H1 (cell line): ENCODE measurements at regions not wholly inside any gene's neighbourhood (a gene's known extent, or its start where the extent isn't known, plus 50 kb on each side); places are given as distances from the start of the nearest gene placed in this dataset.

Experiments
- CTCF ChIA-PET: fragments of 300-600 bp; sonication (Branson Sonifier 250); formaldehyde crosslinking; loops from one replicate; lab custom pipeline; 2021; ENCODE audit not compliant: partially characterized antibody; lab: Charles Lee
- POLR2A ChIA-PET: fragments of 300-600 bp; sonication (Branson Sonifier 250); formaldehyde crosslinking; loops from one replicate; lab custom pipeline; 2021; ENCODE audit warnings: inconsistent platforms; ENCODE audit not compliant: partially characterized antibody; lab: Charles Lee
- DNase-seq, 2 experiments: peaks; one replicate each; pipeline versions ENCODE4 v3.0.0 to v3.0.0-alpha.2; 2010 to 2022; ENCODE audit warnings: low spot score in 2 of 2, low read depth in 1 of 2, mixed read lengths in 1 of 2
- FAIRE-seq: peaks from 2 replicates; lab custom pipeline; 2011; peaks lifted over from hg19 to GRCh38; lab: Jason Lieb, UNC
- H2AFZ ChIP-seq: 2 replicates; pipeline ENCODE4 v1.8.1; 2012; ENCODE audit warnings: low read length, inconsistent platforms
- H2AK5ac ChIP-seq: 2 replicates; pipeline ENCODE4 v1.6.1; 2013; ENCODE audit warnings: low read depth, low read length
- H2BK120ac ChIP-seq: replicated peaks from 2 replicates; pipeline ENCODE3; 2013; ENCODE audit warnings: low read depth, low read length, inconsistent platforms
- H2BK12ac ChIP-seq: 2 replicates; pipeline ENCODE4 v1.6.1; 2013; ENCODE audit warnings: low read depth, low read length
- H2BK15ac ChIP-seq: 2 replicates; pipeline ENCODE4 v1.6.1; 2013; ENCODE audit warnings: low read length
- H2BK20ac ChIP-seq: 2 replicates; pipeline ENCODE4 v1.6.1; 2013; ENCODE audit warnings: low read length
- H2BK5ac ChIP-seq: 2 replicates; pipeline ENCODE4 v1.6.1; 2013; ENCODE audit warnings: low read depth, low read length
- H3K14ac ChIP-seq: 2 replicates; pipeline ENCODE4 v1.6.1; 2013; ENCODE audit warnings: inconsistent platforms; ENCODE audit not compliant: insufficient read length
- H3K18ac ChIP-seq: 2 replicates; pipeline ENCODE4 v1.6.1; 2013; ENCODE audit warnings: low read length; ENCODE audit errors: extremely low read depth
- H3K23ac ChIP-seq: 2 replicates; pipeline ENCODE4 v1.6.1; 2013; ENCODE audit warnings: inconsistent platforms; ENCODE audit not compliant: insufficient read length
- H3K23me2 ChIP-seq: 2 replicates; pipeline ENCODE4 v1.6.1; 2013; ENCODE audit warnings: low read depth, low read length
- H3K27ac ChIP-seq: 2 replicates; pipeline ENCODE4 v1.6.1; 2011; ENCODE audit warnings: low read depth, low read length, inconsistent platforms
- H3K27me3 ChIP-seq, 4 experiments: replicated peaks in 1 of 4; 1 replicate in 1 of 4; 2 replicates in 3 of 4; pipeline versions ENCODE4 v1.6.1 to v1.8.1; 2011 to 2013; ENCODE audit warnings: low read length in 3 of 4, mild to moderate bottlenecking in 3 of 4, inconsistent platforms in 2 of 4, mixed read lengths in 2 of 4, moderate library complexity in 1 of 4; ENCODE audit not compliant: control insufficient read depth in 3 of 4, insufficient read depth in 3 of 4; ENCODE audit errors: extremely low read depth in 1 of 4
- H3K36me3 ChIP-seq, 4 experiments: 2 replicates each; pipeline versions ENCODE4 v1.6.1 to v1.8.1; 2011 to 2013; ENCODE audit warnings: mild to moderate bottlenecking in 4 of 4, low read length in 3 of 4, moderate library complexity in 2 of 4, control low read depth in 1 of 4, inconsistent platforms in 1 of 4; ENCODE audit not compliant: insufficient read depth in 4 of 4, control insufficient read depth in 2 of 4
- H3K4ac ChIP-seq: replicated peaks from 2 replicates; pipeline ENCODE3; 2013; ENCODE audit warnings: low read length, low read depth, mixed read lengths, inconsistent platforms; ENCODE audit not compliant: insufficient read length
- H3K4me1 ChIP-seq, 4 experiments: replicated peaks in 1 of 4; 1 replicate in 1 of 4; 2 replicates in 3 of 4; pipeline versions ENCODE4 v1.6.1 to v1.8.1; 2011 to 2013; ENCODE audit warnings: low read length in 3 of 4, inconsistent platforms in 2 of 4, mixed read lengths in 1 of 4; ENCODE audit not compliant: insufficient read depth in 4 of 4, control insufficient read depth in 3 of 4
- H3K4me2 ChIP-seq, 2 experiments: 2 replicates each; pipeline versions ENCODE4 v1.6.1 to v1.8.1; 2011 to 2013; ENCODE audit warnings: low read depth in 2 of 2, low read length in 2 of 2, control low read depth in 1 of 2, inconsistent platforms in 1 of 2, mild to moderate bottlenecking in 1 of 2; ENCODE audit not compliant: insufficient read depth in 1 of 2
- H3K4me3 ChIP-seq, 4 experiments: fragments of 200-600, 300-600 bp in 1 of 4; sonication (generic), shearing (Covaris generic), sonication (Bioruptor Twin) in 1 of 4; 2 replicates each; pipeline versions ENCODE4 v1.5.1 to v1.8.1; 2011 to 2016; ENCODE audit warnings: low read length in 4 of 4, low read depth in 3 of 4, control low read depth in 2 of 4, inconsistent platforms in 2 of 4, mild to moderate bottlenecking in 2 of 4, mixed read lengths in 1 of 4, moderate library complexity in 1 of 4; ENCODE audit not compliant: insufficient read depth in 2 of 4; ENCODE audit errors: extremely low read depth in 1 of 4
- H3K56ac ChIP-seq: replicated peaks from 2 replicates; pipeline ENCODE3; 2013; ENCODE audit warnings: low read depth, mild to moderate bottlenecking, mixed read lengths, low read length, inconsistent platforms; ENCODE audit not compliant: insufficient read length
- H3K79me1 ChIP-seq: 2 replicates; pipeline ENCODE4 v1.6.1; 2013; ENCODE audit warnings: low read depth, low read length, control low read depth
- H3K79me2 ChIP-seq, 2 experiments: 2 replicates each; pipeline versions ENCODE4 v1.6.1 to v1.8.1; 2012 to 2013; ENCODE audit warnings: low read length in 2 of 2, mild to moderate bottlenecking in 2 of 2, inconsistent platforms in 1 of 2; ENCODE audit not compliant: insufficient read depth in 2 of 2, control insufficient read depth in 1 of 2
- H3K9ac ChIP-seq, 4 experiments: replicated peaks in 1 of 4; 1 replicate in 1 of 4; 2 replicates in 3 of 4; pipeline versions ENCODE4 v1.6.1 to v1.8.1; 2011 to 2013; ENCODE audit warnings: low read depth in 3 of 4, low read length in 3 of 4, control low read depth in 2 of 4, mild to moderate bottlenecking in 2 of 4, moderate library complexity in 2 of 4, inconsistent platforms in 1 of 4; ENCODE audit errors: extremely low read depth in 1 of 4
- H3K9me3 ChIP-seq, 2 experiments: 2 replicates each; pipeline versions ENCODE4 v1.6.1 to v1.8.1; 2012 to 2013; ENCODE audit warnings: mild to moderate bottlenecking in 2 of 2, moderate library complexity in 2 of 2, control low read depth in 1 of 2, inconsistent platforms in 1 of 2, low read depth in 1 of 2, low read length in 1 of 2, mixed read lengths in 1 of 2; ENCODE audit not compliant: insufficient read depth in 2 of 2
- H4K20me1 ChIP-seq, 2 experiments: replicated peaks in 1 of 2; 2 replicates each; pipeline versions ENCODE3 to v1.8.1; 2011 to 2013; ENCODE audit warnings: inconsistent platforms in 2 of 2, low read length in 2 of 2, mild to moderate bottlenecking in 1 of 2; ENCODE audit not compliant: insufficient read depth in 2 of 2, control insufficient read depth in 1 of 2
- H4K5ac ChIP-seq: 2 replicates; pipeline ENCODE4 v1.6.1; 2013; ENCODE audit warnings: low read length, low read depth, mixed read lengths, inconsistent platforms; ENCODE audit not compliant: insufficient read length
- H4K8ac ChIP-seq: 2 replicates; pipeline ENCODE4 v1.8.0; 2013; ENCODE audit warnings: mild to moderate bottlenecking, moderate library complexity, low read length, inconsistent platforms; ENCODE audit not compliant: insufficient read depth; ENCODE audit errors: extremely low read depth
- H4K91ac ChIP-seq: replicated peaks from 2 replicates; pipeline ENCODE3; 2013; ENCODE audit warnings: low read length, mixed read lengths, inconsistent platforms; ENCODE audit not compliant: insufficient read length
- BACH1 ChIP-seq: IDR thresholded peaks from 2 replicates; pipeline ENCODE4 v1.6.1; 2012; ENCODE audit warnings: low read length, improper control_type of control experiment
- BCL11A ChIP-seq, 2 experiments: IDR thresholded peaks; one replicate each; pipeline ENCODE4 v1.6.1; 2011; ENCODE audit warnings: low read depth in 2 of 2, low read length in 2 of 2, mild to moderate bottlenecking in 2 of 2
- WGBS, 2 experiments: shearing (Covaris generic) in 1 of 2; methylation state at CpG; one replicate each; pipeline versions ENCODE4 v1.1.6 to v1.1.7; 2013 to 2015; ENCODE audit warnings: low lambda C conversion rate in 2 of 2, mixed read lengths in 2 of 2, inconsistent platforms in 1 of 2, low coverage in 1 of 2, missing lambda C conversion rate in 1 of 2; ENCODE audit not compliant: insufficient replicate concordance in 2 of 2, insufficient coverage in 1 of 2, insufficient read length in 1 of 2; ENCODE audit errors: extremely low coverage in 1 of 2, missing lambda C conversion rate in 1 of 2; 5-methylcytosine and 5-hydroxymethylcytosine counted together

GRCh38 chr5:158288272-158288657 is 429.3 kb upstream of the CLINT1 start:
- no peaks in the 10 kb centered on the region for H4K20me1 ChIP-seq
- no peaks in the 10 kb centered on the region for H3K27me3 ChIP-seq
- no peak overlapping the region for H2AFZ ChIP-seq
- H2AK5ac ChIP-seq, result no peak overlapping the region
- H3K18ac ChIP-seq, result no peak overlapping the region
- H2BK5ac ChIP-seq, result no peak overlapping the region
- no peak overlapping the region for H3K4me2 ChIP-seq
- TF ChIP-seq BCL11A (IDR thresholded peaks at IDR 0.05; ENCODE audit: low read depth in 2 of 2, low read length in 2 of 2) (no peak), BACH1 (no peak)
- H3K23me2 ChIP-seq, result no peaks in the 10 kb centered on the region
- no peaks in the 10 kb centered on the region for H3K79me2 ChIP-seq
- H3K4me1 ChIP-seq, result no peaks in the 10 kb centered on the region
- H3K36me3 ChIP-seq, result no peaks in the 10 kb centered on the region
- no peak overlapping the region for H3K9ac ChIP-seq
- no peak overlapping the region for H3K56ac ChIP-seq
- ChIA-PET CTCF (no interaction called here), POLR2A (no interaction called here)
- DNase-seq, result no peak
- no peak overlapping the region for H2BK15ac ChIP-seq
- no peak overlapping the region for H2BK12ac ChIP-seq
- no peak for FAIRE-seq
- 60% methylated on average over 1 of the region's 1 CpG; no CpG with 5 or more reads in 1 of the 2 experiments for WGBS, 2 experiments
- no peak overlapping the region for H2BK20ac ChIP-seq
- H3K79me1 ChIP-seq, result no peaks in the 10 kb centered on the region; the same call in 1 of the 2 replicates
- no peak overlapping the region for H3K27ac ChIP-seq
- H4K8ac ChIP-seq, result no peak overlapping the region
- H3K9me3 ChIP-seq, result 0 out of 4 replicates have a peak, but pooled peaks cover 0 to under 1% of the 10 kb centered on the region in 2 experiments
- no peak overlapping the region for H3K4me3 ChIP-seq
- no peak overlapping the region for H3K23ac ChIP-seq
- no peak overlapping the region for H2BK120ac ChIP-seq
- H3K14ac ChIP-seq, result no peak overlapping the region
- no peak overlapping the region for H3K4ac ChIP-seq
- H4K91ac ChIP-seq, result no peak overlapping the region
- no peak overlapping the region for H4K5ac ChIP-seq
